ENCODE measurements at regions not wholly inside any gene's neighbourhood (a gene's known extent, or its start where the extent isn't known, plus 50 kb on each side); places are given as distances from the start of the nearest gene placed in this dataset.

DNA sequence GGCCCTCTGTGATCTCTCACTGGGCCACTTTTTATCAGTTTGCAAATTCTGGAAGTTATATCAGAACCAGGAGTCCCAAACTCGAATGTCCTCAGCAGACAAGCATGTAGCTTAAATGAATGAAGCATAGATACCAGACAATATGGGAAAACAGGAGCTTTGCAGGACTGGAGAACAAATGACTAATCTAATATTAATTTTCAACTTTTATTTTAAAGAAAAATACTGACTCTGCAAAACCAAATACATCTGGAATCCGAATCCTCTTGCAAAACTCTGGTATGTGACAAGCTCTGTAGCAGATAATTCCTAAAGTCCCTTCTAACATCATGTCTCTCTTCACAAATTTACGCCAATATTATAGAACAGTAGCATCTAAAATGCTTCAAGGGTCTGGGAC lies 427.4 kb downstream of the TTLL7 start:
- no peak for DNase-seq

DNA sequence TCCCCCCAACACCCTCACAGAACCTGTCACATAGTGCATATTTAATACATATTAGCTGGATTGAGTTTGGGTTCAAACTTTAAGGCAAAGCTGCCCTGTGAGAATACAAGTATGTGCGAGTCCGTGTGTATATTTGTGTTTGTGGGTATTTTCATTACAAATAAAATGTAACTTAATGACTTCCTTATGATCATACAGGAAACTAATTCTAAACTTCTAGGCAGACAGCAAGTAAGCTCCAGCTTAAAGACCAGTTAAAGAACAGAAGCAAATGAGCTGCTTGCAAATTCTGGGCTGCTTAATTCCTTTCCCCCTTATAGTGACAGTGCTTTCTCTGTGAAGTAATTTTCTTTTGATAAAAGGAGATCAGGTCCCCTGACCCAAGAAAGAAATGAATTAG lies 437.6 kb downstream of the TTLL7 start:
- no peak for DNase-seq

DNA sequence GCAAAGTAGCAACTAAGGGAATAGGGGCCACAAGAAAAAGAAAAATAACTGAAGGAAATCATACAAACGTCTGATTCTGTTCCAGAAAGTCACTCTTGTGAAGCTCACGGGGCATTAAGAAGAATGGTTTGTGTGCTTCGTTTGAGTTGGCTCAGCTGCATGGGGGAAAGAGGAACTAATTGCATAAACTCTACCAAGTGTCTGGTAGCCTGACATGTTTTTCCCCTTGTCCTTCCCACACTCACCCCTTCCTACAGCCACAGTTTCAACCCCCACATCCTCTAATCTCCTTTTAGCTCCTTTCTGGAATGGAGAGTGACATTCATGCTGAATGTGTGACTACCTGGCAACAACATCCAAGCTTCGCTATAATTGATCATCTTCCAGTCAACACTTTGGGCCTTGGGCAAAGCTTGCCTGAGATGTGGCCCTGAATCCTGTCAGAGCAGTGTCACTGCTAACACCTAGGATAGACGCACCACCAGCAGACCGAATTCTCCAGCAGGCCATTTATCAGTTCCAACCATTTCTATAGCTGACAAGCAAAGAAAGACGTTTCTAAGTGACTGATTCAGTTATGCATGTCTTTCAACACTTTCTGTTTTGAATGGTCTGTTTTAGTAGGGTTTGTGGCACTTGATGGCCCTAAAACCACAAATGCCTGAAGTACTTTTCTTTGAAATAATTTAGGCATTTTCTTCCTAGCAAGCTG lies 439.6 kb downstream of the TTLL7 start:
- no peak for DNase-seq

DNA sequence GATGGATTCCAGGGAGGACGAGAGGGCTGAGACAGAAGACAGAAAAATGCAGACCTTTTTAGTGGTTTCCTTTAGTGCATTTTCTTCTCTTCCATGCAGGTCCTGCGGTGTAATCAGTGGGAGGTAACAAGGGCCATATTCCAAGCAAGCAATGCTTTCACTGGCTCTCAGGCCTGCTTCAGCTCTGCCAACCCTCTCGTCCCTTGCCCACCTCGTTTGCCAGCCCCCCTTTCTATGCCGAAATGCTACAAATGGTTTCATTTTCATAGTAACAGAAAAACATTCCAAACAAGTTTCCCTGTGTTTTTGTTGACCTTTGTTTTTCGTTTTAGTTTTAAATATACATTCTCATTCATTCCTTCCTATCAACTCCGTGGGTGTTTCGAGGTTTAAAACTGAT lies 443.1 kb downstream of the TTLL7 start:
- DNase-seq: no peak

DNA sequence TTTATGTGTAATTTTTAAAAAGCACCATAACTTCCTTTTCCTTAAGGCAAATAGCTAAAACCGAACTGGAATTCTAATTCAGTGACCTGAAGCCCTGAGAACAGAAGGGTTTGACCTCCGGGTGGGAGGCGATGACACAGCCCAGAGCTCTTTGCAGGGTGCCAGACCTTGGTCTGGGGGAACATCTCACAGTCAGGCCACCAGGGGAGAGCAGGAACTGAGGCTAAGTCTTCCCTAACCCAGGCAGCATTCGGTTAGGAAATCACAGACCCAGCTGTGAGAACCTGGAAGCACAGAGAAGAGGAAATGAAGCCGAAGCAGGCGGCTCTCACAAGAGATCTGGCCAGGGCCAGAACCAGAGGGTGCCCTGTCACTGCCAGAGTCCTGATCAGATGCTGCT lies 444.8 kb downstream of the TTLL7 start:
- no peak for DNase-seq

DNA sequence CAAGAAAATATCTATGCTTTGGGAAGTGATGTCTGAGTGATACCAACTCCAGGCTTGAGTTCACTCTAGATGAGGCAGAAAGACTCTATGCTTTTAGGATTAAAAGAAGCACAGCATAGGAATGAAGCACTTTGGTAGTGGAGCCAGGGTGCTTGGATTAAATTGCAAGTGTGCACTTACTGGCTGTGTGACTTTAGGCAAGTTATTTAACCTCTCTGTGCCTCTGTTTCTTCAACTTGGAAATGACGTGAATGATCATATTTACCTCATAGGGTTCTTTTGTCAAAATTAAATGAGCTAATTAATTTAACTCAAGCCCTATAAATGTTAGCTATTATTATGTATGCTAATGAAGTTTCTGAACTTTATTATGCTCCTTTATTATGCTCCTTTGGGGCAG lies 446.1 kb downstream of the TTLL7 start:
- no peak for DNase-seq

DNA sequence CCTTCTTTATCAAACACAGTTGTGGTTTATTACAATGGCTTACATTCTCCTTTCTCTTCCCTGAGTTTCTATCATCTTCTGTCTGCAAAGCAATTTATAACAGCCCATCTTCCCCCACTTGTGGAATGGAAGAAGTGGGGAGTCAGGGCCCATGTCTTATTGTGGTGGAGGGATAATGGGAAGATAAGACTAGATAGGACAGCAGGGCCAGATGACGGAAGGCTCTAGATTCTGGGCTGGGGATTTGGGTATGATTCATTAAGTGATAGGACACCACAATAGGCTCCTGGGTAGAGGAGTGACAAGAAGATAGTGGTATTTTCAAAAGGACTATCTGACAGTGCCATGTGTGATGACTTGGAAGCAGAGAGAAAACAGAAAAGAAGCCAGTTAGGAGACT lies 450.6 kb downstream of the TTLL7 start:
- no peak for DNase-seq

DNA sequence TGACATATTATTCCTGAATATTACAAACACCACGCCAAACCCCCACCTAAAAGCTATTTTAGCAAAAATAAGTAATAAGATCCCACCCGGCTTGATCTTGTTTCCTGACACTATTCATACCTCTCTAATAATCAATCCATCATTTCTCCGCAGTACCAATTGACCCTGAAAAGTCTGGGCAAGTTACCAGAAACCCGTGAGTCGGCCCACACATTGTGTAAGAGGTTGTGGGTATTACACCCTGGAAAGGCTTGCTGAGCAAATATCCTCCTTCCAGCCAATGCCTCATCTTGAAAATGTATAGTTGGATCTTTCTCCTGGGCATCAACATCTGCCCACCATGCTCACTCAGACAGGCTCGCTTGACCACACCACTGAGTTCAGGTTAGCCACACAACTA lies 451.0 kb downstream of the TTLL7 start:
- no peak for DNase-seq

DNA sequence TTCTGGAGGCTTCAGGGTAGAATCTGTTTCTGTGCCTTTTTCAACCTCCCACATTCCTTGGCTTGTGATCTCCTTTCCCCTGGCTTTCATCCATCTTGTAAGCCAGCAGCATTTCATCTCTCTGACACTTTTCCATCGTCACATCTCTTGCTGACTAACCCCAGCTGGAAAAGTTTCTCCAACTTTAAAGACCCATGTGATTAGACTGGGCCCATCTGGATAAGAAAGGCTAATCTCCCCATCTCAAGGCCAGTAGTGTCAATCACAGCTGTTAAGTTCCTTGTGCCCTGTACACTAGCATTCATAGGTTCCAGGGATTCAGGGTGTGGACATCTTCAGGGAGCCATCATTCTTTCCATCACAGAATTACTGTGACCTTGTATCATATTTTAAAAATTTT lies 452.1 kb downstream of the TTLL7 start:
- no peak for DNase-seq

DNA sequence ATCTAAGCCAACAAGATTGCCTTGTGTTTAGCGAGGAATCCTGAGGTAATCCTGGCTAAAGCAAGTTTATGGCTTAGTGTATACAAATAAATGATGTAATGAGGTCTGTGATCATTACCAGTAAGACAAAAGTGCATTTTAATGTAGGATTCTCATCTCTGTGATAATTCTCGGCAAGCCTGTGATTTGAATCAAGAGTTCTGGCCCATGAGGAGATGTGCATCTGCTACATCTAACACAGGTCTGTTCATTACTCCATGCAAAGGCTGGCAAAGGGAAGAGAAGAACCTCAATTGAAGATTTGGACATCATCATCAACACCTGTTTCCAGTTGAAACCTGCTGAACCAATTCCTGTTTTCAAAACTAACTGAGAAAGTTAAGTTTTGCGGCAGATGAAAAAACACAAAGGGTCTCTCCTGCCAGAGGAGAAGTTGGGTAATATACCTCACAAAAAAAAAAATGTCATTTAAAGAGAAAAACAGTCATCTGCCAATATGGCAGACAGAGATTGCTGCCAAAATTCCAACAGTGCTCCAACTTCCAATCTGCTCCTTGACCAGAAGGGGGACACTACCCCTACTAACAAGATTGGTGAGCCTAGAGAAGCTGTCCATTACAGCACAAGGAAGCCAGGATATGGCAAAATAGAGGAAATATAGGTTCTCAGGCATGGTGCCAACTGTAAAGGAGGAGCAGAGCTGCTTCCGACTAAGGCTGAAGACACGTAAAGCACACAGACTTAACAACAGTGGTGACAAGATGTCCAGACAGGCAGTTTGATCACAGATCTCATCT lies 453.7 kb downstream of the TTLL7 start:
- no peak for DNase-seq

DNA sequence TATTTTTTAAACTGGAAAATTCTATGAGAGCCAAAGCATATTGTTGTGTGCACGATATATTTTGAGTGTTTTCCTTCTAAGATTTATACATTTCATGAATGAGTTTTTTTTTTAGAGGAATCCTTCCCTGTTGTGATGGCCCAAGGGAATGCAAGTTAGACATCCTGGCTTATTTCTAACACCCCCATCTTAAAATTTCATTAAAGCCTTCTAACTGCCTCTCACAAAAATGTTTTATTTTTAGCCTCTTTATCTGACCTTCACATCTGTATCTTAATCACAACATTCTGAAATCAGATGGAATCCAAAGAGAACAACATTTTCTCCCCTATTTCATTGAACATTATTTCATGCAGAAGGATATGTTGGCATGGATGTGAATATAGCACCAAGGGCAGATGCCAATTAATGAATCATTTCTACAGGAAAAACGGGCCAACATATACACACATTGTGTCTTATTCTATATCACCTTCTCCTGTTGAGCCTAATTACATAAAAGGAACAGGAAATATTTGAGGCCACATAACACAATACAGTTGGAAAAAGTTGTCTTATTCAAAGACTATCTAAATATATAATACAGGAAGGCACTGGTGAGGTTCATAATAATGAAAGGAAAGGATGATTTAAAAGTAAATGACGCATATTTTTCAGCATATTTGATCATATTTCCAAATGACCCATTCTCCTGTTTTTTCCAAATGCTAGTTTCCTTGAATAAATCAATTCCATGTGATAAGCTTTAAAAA lies 455.5 kb downstream of the TTLL7 start:
- DNase-seq: no peak

DNA sequence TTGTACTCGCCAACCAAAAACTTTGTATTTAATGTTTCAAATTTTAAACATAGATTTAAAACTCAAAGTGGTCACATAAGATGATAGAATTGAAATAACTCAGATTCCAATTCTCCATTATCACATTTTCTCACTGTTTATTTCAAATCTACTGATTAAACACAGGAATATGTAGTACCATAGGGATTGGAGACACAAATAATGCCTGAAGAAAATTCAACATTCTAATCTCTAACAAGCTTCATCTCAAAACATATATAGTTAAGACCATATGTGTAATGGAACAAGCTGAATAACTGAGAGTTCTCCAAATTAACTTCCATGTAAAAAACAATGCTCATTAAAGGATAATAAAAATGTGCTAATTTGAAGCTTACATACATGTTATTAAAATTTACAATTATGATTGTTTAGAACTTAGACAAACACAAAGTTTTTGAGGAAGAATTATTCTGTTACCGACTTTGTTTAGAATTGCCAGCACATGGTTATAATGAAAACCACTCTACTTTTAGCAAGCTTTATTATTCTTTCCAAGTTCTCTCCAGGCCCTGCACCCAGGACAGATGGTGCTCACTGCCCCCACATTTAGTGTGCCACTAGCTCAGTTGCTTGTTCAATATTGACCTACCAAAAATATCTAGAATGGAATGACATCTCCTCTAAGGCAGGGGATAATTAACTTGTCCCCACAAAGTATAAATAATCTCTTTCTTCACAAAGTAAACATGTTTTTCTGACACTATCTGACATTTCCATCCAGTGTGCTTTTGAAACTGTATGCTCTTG lies 467.2 kb downstream of the TTLL7 start:
- DNase-seq: no peak

DNA sequence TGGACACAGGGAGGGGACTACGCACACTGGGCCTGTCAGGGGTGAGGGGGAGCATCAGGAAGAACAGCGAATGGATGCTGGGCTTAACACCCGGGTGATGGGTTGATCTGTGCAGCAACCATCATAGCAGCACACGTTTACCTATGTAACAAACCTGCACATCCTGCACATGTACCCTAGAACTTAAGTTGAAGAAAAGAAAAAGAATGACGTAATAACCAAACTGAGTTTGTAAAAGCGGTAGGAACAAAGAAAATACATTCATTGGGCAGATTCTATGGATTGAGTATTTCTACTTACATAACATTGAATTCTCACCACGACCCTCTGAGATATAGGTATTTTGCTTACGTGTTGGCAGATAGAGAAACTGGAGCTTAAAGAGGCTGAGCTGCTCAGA lies 468.4 kb downstream of the TTLL7 start:
- no peak for DNase-seq

DNA sequence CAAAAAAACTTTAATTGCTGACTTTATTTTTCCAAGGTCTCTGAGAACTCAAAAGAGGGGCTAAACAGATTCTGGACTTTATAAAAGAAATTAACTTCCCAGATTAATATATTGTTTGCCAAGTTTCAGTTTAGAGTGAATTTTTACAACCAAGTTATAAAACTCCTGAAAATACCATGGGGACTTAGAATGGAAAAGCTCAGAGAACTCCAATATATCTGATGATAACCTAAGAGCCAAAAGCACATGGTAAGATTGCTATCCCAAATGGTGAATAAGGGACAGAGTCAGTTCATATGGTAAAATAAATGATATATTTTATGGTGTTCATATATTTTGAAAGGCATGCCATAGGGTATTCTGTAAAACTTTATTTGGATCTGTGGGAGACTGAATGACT lies 470.9 kb downstream of the TTLL7 start:
- DNase-seq: no peak

DNA sequence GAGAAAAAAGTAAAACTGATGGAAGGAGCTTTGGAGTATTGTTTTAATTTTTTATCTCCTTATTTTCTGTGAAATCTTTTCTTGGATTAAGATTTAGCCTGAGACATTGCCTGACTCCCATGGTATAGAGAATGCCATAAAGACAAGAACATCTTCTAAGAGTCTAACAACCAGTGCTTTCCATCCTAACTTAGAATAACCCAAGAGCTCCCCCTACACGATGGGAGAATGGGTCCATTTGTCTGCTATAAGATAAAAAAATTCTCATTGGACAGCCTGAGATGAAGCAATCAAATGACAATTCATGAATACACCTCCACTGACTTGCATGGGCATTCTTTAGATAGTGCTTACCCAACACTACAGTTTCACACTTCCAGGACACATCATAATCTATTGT lies 478.1 kb downstream of the TTLL7 start:
- DNase-seq: no peak

DNA sequence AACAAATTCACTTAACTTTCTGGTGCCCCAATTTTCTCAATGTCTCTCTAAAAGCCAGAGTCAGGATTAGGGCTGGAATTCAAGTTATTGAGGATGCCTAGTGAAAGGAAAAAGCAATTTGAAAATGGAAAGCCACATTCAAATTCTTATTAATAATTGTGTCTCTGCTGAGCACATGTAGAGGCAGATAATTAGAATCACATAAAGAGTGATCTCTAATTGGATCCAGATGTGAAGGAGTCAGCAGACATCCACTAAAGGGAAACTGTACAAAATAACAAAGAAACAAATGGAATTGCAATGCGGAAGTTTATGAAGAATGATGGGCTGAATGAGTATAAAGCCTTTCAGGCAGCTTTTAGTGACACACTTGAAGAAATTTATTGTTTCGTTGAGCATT lies 482.6 kb downstream of the TTLL7 start:
- no peak for DNase-seq

DNA sequence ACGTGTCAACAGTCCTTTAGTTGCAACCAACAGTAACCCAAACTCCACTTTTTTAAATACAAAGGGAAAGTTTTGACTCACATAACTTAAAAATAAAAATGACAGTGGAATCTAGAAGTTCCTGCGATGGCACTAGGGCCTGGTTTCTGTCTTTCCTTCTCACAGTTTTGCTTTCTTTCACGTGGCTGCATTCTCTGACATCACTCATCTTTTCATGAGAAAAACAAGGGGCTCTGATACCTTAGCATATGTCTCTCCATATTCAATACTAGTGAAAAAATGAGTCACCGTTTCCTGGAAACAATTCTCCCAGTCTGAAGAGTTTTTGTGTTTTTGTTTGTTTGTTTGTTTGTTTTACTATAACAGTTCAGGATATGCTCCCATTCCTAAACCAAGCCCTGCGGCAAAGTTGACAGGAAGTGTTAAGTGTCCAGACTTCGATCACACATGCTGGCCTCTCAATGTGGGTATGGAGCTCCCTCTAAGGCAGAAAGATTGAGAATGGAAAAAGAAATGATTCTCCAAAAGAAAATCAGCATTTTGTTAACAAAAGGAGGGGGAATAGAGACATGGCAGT lies 483.3 kb downstream of the TTLL7 start:
- DNase-seq: no peak

DNA sequence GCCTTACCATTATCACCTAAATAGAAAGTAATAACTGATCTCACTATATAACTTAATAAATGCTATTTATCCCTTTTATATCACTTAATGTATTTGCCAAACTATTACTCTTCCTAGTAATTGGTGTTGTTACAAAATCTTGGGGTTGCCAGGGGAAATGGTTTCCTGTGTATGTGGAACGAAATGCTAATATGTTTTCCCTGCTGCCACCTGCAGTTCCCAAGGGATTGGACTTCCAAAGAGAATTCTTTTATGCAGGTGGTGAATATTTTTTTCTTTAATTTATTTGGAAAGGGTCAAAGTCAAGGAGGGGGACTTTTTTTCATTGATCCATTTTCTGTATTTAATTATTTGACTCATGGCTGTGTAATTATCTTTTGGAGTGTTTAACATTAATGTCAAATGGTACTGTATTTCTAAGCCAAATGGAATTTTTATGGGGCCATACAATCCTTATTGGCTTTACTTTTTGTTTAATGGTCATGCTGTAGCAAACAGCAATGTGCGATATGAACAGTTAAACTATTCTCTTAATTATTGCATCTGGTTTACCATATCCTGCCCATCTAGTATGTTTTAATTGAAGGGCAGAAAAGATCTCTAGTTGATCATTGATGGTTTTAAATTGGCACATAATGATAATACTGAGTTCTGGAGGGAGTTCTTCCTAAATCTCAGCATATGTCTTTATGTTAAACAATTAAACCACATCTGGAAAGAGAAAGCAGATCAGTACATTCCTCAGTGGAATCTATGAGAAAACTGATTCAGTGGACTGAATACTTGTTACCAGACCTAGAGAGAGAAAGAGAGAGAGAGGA lies 486.3 kb downstream of the TTLL7 start:
- DNase-seq: no peak

DNA sequence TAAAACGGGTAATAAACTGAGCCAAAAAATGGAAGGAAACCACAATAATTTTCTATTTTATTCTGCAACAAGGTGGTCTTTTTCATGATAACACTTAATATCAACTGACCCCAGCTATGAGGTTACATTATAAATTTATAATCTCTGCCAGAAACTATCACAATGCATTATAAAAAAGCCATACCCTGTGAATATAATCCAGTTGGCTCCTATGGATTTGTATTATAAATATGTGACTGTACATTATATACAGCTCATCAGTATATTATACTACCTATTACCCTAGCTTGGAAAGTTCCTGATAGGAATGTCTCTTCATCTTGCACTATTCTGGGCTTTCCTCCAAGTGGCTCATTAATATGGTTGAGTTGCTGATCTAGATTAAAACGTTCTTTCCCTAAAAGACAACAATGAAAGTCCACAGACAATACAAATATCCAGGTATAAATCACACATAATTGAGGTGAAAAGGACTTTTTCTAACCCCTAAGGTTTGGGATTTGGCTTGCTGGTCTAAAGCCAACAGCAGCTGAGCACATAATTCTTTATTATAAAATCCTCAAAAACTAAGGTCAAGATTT lies 487.7 kb downstream of the TTLL7 start:
- no peak for DNase-seq

DNA sequence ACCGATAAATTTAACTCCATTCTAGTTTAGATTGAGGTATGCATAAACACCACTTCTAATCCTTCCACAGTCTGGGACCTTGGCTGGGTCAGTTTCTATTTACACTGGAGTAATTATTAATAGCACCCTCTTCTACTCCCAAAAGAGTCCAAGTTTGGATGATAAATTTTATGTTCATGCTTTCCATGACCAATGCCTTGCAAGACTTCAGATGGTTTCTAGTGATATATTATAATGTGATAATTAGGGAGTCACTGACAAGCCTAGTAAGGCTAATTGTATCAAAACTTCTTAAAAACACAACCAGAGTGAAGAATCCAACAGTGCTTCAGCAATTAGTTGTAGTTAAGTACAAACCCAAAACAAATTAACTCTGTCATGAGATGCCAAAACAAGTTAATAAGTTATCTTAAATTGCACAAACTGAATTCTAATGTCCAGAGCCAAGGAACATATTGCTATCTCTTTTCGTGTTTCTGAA lies 489.6 kb downstream of the TTLL7 start:
- DNase-seq: no peak

DNA sequence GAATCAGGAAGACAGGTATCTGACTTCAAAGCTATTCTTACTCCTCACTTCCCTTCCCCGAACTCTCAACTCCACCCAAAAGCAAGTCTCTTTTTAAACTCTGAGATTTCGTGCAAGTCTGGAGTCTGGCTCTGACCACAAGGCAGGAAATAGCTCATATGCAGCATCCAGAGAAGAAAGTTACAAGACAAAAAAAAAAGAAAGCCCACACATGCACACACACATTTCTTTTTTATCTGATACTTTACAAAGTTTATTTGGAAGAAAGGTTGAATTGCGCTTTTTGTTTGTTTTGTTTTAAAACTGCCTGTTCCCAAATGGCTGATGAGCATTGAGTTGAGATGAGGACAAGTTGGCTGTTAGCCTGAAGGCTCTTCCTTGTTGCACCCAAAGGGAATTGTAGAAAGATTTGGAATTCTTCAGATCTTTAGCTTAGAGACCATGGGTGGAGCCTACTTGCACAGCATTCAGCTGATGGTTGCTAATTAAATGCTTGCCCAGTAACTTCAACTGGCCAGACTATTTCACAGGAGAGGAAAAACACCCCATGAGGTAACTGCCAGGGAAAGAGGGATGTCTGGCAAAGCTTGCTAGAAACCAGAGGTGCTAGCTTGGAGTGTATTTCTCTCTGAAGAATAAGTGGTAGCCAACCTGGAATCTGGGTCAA lies 490.3 kb downstream of the TTLL7 start:
- DNase-seq: no peak

All from NCI-H524 treated with DMSO at 0.1 percent for 48 hours (cell line).